PC-9 (cell line): ENCODE measurements at regions not wholly inside any gene's neighbourhood (a gene's known extent, or its start where the extent isn't known, plus 50 kb on each side); places are given as distances from the start of the nearest gene placed in this dataset.
"Not testable (repeated sequence)": the region's sequence is repeated elsewhere in the genome, so short reads cannot be mapped to it uniquely, and the experiment has no call there.

Experiments used
- EZH2 ChIP-seq: fragments of 200-600 bp; sonication (generic); IDR thresholded peaks from 2 replicates; pipeline ENCODE4 v1.8.0; 2017; ENCODE audit warnings: antibody characterized with exemption, low read depth
- TF ChIP-seq, protein P1 (sequence below): fragments of 200-600 bp; sonication (generic); conservative IDR thresholded peaks from 2 replicates; pipeline ENCODE4 v1.6.1; 2017; ENCODE audit warnings: mixed run types, antibody characterized with exemption, mild to moderate bottlenecking, moderate library complexity

DNA sequence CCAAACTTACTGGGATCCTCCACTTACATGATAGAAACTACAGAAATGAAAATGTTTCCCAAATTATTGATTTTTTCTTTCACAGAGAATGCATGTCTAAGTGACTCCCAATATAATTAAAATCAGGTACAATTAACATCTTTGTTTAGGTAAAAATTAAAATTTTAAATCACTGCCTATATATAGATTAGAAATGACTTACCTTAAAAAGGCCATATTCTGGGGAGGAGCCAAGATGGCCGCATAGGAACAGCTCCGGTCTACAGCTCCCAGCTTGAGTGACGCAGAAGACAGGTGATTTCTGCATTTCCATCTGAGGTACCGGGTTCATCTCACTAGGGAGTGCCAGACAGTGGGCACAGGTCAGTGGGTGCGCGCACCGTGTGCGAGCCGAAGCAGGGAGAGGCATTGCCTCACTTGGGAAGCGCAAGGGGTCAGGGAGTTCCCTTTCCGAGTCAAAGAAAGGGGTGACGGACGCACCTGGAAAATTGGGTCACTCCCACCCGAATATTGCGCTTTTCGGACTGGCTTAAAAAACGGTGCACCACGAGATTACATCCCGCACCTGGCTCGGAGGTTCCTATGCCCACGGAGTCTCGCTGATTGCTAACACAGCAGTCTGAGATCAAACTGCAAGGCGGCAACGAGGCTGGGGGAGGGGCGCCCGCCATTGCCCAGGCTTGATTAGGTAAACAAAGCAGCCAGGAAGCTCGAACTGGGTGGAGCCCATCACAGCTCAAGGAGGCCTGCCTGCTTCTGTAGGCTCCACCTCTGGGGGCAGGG, 757.9 kb downstream of the C4orf33 start:
- TF ChIP-seq, protein P1, sequence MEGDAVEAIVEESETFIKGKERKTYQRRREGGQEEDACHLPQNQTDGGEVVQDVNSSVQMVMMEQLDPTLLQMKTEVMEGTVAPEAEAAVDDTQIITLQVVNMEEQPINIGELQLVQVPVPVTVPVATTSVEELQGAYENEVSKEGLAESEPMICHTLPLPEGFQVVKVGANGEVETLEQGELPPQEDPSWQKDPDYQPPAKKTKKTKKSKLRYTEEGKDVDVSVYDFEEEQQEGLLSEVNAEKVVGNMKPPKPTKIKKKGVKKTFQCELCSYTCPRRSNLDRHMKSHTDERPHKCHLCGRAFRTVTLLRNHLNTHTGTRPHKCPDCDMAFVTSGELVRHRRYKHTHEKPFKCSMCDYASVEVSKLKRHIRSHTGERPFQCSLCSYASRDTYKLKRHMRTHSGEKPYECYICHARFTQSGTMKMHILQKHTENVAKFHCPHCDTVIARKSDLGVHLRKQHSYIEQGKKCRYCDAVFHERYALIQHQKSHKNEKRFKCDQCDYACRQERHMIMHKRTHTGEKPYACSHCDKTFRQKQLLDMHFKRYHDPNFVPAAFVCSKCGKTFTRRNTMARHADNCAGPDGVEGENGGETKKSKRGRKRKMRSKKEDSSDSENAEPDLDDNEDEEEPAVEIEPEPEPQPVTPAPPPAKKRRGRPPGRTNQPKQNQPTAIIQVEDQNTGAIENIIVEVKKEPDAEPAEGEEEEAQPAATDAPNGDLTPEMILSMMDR, result not testable (repeated sequence)
- TF ChIP-seq EZH2, result not testable (repeated sequence)
